ENCODE measurements at regions not wholly inside any gene's neighbourhood (a gene's known extent, or its start where the extent isn't known, plus 50 kb on each side); places are given as distances from the start of the nearest gene placed in this dataset.
A peak's percentile ranks its signal among the peaks of the same experiment; 100 is the strongest.

DNA sequence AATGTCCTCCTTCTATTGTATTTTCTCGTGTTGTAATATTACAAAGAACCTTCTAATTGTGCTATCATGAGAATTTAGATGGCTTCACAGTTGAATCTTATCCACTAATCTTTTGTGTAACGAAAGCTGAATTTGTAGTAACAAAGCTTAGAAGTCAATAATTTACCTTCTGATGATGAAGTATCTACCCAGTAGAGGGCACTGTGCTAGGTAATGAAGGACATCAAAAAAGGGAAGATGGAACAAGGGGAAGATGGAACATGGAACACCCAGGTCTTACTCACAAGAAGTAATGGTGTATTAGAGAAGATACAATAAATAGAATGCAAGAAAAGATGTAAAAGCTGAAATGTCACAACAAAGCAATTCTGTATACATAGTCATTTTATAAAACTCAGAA, 131.0 kb upstream of the CCNG1 start:
- H3K36me3 ChIP-seq (ENCODE audit: control insufficient read depth, insufficient read depth, low read length): no peaks in the 10 kb centered on the region
- BruUV-seq (replicated peaks): no TSS peak
- intact Hi-C loops (cut with micrococcal nuclease; ENCODE audit: unreplicated experiment): loop anchor here (1.0 kb wide), 2 partner anchors 41 to 102 kb away; no protein-coding TSS in a partner anchor
- H3K9me3 Mint-ChIP-seq (ENCODE audit: unreplicated experiment): peaks cover 15% of the 10 kb centered on the region
- no peaks in the 10 kb centered on the region for H3K36me3 Mint-ChIP-seq (ENCODE audit: insufficient read depth, unreplicated experiment)
- DNase-seq: peak in 1 of 2 experiments; percentile 17
- H3K27ac Mint-ChIP-seq (ENCODE audit: unreplicated experiment): no peak overlapping the region
- no peaks in the 10 kb centered on the region for H3K9me3 ChIP-seq
- TF ChIP-seq, protein P1, sequence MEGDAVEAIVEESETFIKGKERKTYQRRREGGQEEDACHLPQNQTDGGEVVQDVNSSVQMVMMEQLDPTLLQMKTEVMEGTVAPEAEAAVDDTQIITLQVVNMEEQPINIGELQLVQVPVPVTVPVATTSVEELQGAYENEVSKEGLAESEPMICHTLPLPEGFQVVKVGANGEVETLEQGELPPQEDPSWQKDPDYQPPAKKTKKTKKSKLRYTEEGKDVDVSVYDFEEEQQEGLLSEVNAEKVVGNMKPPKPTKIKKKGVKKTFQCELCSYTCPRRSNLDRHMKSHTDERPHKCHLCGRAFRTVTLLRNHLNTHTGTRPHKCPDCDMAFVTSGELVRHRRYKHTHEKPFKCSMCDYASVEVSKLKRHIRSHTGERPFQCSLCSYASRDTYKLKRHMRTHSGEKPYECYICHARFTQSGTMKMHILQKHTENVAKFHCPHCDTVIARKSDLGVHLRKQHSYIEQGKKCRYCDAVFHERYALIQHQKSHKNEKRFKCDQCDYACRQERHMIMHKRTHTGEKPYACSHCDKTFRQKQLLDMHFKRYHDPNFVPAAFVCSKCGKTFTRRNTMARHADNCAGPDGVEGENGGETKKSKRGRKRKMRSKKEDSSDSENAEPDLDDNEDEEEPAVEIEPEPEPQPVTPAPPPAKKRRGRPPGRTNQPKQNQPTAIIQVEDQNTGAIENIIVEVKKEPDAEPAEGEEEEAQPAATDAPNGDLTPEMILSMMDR (IDR thresholded peaks at IDR 0.05; ENCODE audit: insufficient read depth in 1 of 2, low read depth in 1 of 2, low read length in 1 of 2, severe bottlenecking in 1 of 2, unreplicated experiment in 1 of 2): peak; percentile 21 to 46
- H3K27me3 ChIP-seq (replicated peaks; ENCODE audit: control insufficient read depth, insufficient read depth, low read length): no peaks in the 10 kb centered on the region
- ChIA-PET CTCF (interaction anchor here (0.6 to 1.7 kb wide), 2 partner anchors 92 to 102 kb away, joined by 3 to 15 read pairs; no protein-coding TSS in a partner anchor), POLR2A (no interaction called here)
- H3K4me3 Mint-ChIP-seq (ENCODE audit: unreplicated experiment): no peak overlapping the region
- H3K4me3 ChIP-seq (ENCODE audit: low read depth, low read length): no peak overlapping the region
- no peaks in the 10 kb centered on the region for H3K4me1 ChIP-seq
- H3K27me3 Mint-ChIP-seq (ENCODE audit: insufficient read depth, unreplicated experiment): peaks cover 6% of the 10 kb centered on the region
- H3K4me1 Mint-ChIP-seq (ENCODE audit: low read depth, unreplicated experiment): no peaks in the 10 kb centered on the region

GRCh38 chr5:163309914-163310313, 127.5 kb upstream of the CCNG1 start:
- Histone ChIP-seq H3K4me3 (ENCODE audit: low read depth, low read length) (no peak overlapping the region), H3K9me3 (no peaks in the 10 kb centered on the region; the same call in 1 of the 2 replicates), H3K27me3 (replicated peaks; ENCODE audit: control insufficient read depth, insufficient read depth, low read length) (no peaks in the 10 kb centered on the region), H3K4me1 (no peaks in the 10 kb centered on the region), H3K36me3 (ENCODE audit: control insufficient read depth, insufficient read depth, low read length) (no peaks in the 10 kb centered on the region)
- intact Hi-C loops (cut with micrococcal nuclease; ENCODE audit: unreplicated experiment): no loop called here
- DNase-seq: no peak
- Mint-ChIP-seq H3K4me3 (ENCODE audit: unreplicated experiment) (no peak overlapping the region), H3K9me3 (ENCODE audit: unreplicated experiment) (peaks cover 28% of the 10 kb centered on the region), H3K36me3 (ENCODE audit: insufficient read depth, unreplicated experiment) (no peaks in the 10 kb centered on the region), H3K27me3 (ENCODE audit: insufficient read depth, unreplicated experiment) (peaks cover 2% of the 10 kb centered on the region), H3K27ac (ENCODE audit: unreplicated experiment) (no peak overlapping the region), H3K4me1 (ENCODE audit: low read depth, unreplicated experiment) (no peaks in the 10 kb centered on the region)
- BruUV-seq (replicated peaks): no TSS peak
- TF ChIP-seq, protein P1 (IDR thresholded peaks at IDR 0.05; ENCODE audit: insufficient read depth in 1 of 2, low read depth in 1 of 2, low read length in 1 of 2, severe bottlenecking in 1 of 2, unreplicated experiment in 1 of 2): no peak
- ChIA-PET CTCF (no interaction called here), POLR2A (no interaction called here)

GRCh38 chr5:163310997-163311396, 126.4 kb upstream of the CCNG1 start:
- Histone ChIP-seq H3K4me3 (ENCODE audit: low read depth, low read length) (no peak overlapping the region), H3K27me3 (replicated peaks; ENCODE audit: control insufficient read depth, insufficient read depth, low read length) (no peaks in the 10 kb centered on the region), H3K4me1 (no peaks in the 10 kb centered on the region), H3K36me3 (ENCODE audit: control insufficient read depth, insufficient read depth, low read length) (no peaks in the 10 kb centered on the region), H3K9me3 (no peaks in the 10 kb centered on the region; the same call in 1 of the 2 replicates)
- intact Hi-C loops (cut with micrococcal nuclease; ENCODE audit: unreplicated experiment): no loop called here
- Mint-ChIP-seq H3K27ac (ENCODE audit: unreplicated experiment) (no peak overlapping the region), H3K36me3 (ENCODE audit: insufficient read depth, unreplicated experiment) (no peaks in the 10 kb centered on the region), H3K4me1 (ENCODE audit: low read depth, unreplicated experiment) (no peaks in the 10 kb centered on the region), H3K4me3 (ENCODE audit: unreplicated experiment) (no peak overlapping the region), H3K27me3 (ENCODE audit: insufficient read depth, unreplicated experiment) (peaks cover 2% of the 10 kb centered on the region), H3K9me3 (ENCODE audit: unreplicated experiment) (peaks cover 28% of the 10 kb centered on the region)
- no TSS peak for BruUV-seq (replicated peaks)
- CTCF ChIA-PET: no interaction called here
- POLR2A ChIA-PET: no interaction called here
- no peak for DNase-seq
- TF ChIP-seq, protein P1 (IDR thresholded peaks at IDR 0.05; ENCODE audit: insufficient read depth in 1 of 2, low read depth in 1 of 2, low read length in 1 of 2, severe bottlenecking in 1 of 2, unreplicated experiment in 1 of 2): no peak

Measured in Caco-2 (cell line).